Cardiac fibroblast (primary cell): ENCODE measurements at regions not wholly inside any gene's neighbourhood (a gene's known extent, or its start where the extent isn't known, plus 50 kb on each side); places are given as distances from the start of the nearest gene placed in this dataset.
"Not testable (repeated sequence)": the region's sequence is repeated elsewhere in the genome, so short reads cannot be mapped to it uniquely, and the experiment has no call there.

Experiments
- DNase-seq, 2 donors: peaks; one replicate each; pipeline versions ENCODE4 v3.0.0 to v3.0.0-alpha.2; 2010; ENCODE audit warnings: low read depth in 2 of 2
- H3K4me3 ChIP-seq, 2 donors: replicated peaks in 1 of 2; 1 replicate in 1 of 2; 2 replicates in 1 of 2; pipeline ENCODE4 v1.5.1; 2011; ENCODE audit warnings: low read depth in 2 of 2, low read length in 2 of 2, mild to moderate bottlenecking in 2 of 2, moderate library complexity in 1 of 2
- CTCF ChIP-seq: IDR thresholded peaks from one replicate; pipeline ENCODE4 v1.5.1; 2011; ENCODE audit warnings: low read depth, mild to moderate bottlenecking, low read length, inconsistent platforms

GRCh38 chr17:65294181-65294719, 157.1 kb downstream of the RGS9 start:
- no peak overlapping the region for H3K4me3 ChIP-seq
- peak; percentile 81 to 82 for DNase-seq
- peak; percentile 88 for TF ChIP-seq CTCF

GRCh38 chr17:65293584-65294180, 156.5 kb downstream of the RGS9 start:
- no peak for TF ChIP-seq CTCF
- no peak for DNase-seq
- H3K4me3 ChIP-seq = no peak overlapping the region

GRCh38 chr17:65292430-65292829, 155.3 kb downstream of the RGS9 start:
- DNase-seq = peak; percentile 17 to 19
- no peak overlapping the region for H3K4me3 ChIP-seq
- no peak for TF ChIP-seq CTCF

GRCh38 chr17:65291301-65291700, 154.1 kb downstream of the RGS9 start:
- not testable (repeated sequence) for DNase-seq

GRCh38 chr17:65290616-65291015, 153.4 kb downstream of the RGS9 start:
- no peak for TF ChIP-seq CTCF
- H3K4me3 ChIP-seq = no peak overlapping the region
- DNase-seq = peak in 1 of 2 donors; percentile 17

More at GRCh38 chr17:65291301-65291700, 154.1 kb downstream of the RGS9 start:
- H3K4me3 ChIP-seq = not testable (repeated sequence)

- TF ChIP-seq CTCF = no peak
- DNase-seq = no peak
- H3K4me3 ChIP-seq = no peak overlapping the region
Observed at GRCh38 chr17:65290056-65290455, 152.9 kb downstream of the RGS9 start.

GRCh38 chr17:65287040-65287439, 149.9 kb downstream of the RGS9 start:
- H3K4me3 ChIP-seq = no peak overlapping the region
- TF ChIP-seq CTCF = no peak
- peak in 1 of 2 donors; percentile 61 for DNase-seq
